Stomach (tissue), 4 donors: ENCODE measurements at regions not wholly inside any gene's neighbourhood (a gene's known extent, or its start where the extent isn't known, plus 50 kb on each side); places are given as distances from the start of the nearest gene placed in this dataset.

Experiments used
- POLR2A ChIP-seq, 4 donors: fragments of 450-650 bp; IDR thresholded peaks; one replicate each; pipeline ENCODE4 v1.6.1; 2016; ENCODE audit warnings: antibody characterized with exemption in 4 of 4, control low read depth in 2 of 4, mild to moderate bottlenecking in 1 of 4, moderate library complexity in 1 of 4
- TF ChIP-seq, protein P1 (sequence below), 7 experiments: fragments of 450-650 bp in 4 of 7; fragments of 200-600 bp in 3 of 7; sonication (generic) in 3 of 7; IDR thresholded peaks; one replicate each; pipeline ENCODE4 v1.5.1; 2016 to 2019; ENCODE audit warnings: antibody characterized with exemption in 7 of 7, control low read depth in 2 of 7, mild to moderate bottlenecking in 1 of 7

DNA sequence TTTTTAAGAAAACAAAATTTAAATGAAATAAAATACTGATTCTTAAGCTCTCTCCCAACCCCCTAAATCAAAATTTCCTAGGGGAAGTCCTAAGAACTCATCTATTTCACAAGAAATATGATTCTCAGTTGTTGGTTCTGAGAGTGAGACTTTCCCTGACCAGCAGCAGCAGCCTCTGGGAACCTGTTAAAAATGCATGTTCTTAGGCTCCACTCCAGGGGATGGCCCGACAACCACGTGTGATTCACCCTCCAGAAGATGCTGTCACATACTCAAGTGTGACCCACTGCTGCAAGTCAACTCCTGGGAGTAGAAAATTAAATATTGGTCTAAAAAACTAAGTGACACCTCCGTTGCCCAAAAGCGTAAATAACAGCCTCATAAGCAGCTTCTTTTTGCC is 343.2 kb upstream of the NR2F2 start:
- no peak for TF ChIP-seq POLR2A (IDR thresholded peaks at IDR 0.05)
- TF ChIP-seq, protein P1, sequence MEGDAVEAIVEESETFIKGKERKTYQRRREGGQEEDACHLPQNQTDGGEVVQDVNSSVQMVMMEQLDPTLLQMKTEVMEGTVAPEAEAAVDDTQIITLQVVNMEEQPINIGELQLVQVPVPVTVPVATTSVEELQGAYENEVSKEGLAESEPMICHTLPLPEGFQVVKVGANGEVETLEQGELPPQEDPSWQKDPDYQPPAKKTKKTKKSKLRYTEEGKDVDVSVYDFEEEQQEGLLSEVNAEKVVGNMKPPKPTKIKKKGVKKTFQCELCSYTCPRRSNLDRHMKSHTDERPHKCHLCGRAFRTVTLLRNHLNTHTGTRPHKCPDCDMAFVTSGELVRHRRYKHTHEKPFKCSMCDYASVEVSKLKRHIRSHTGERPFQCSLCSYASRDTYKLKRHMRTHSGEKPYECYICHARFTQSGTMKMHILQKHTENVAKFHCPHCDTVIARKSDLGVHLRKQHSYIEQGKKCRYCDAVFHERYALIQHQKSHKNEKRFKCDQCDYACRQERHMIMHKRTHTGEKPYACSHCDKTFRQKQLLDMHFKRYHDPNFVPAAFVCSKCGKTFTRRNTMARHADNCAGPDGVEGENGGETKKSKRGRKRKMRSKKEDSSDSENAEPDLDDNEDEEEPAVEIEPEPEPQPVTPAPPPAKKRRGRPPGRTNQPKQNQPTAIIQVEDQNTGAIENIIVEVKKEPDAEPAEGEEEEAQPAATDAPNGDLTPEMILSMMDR (IDR thresholded peaks at IDR 0.05): no peak
